OCI-LY7 (cell line): ENCODE measurements at regions not wholly inside any gene's neighbourhood (a gene's known extent, or its start where the extent isn't known, plus 50 kb on each side); places are given as distances from the start of the nearest gene placed in this dataset.

Experiments used
- EZH2phosphoT487 ChIP-seq: fragments of 200-600 bp; sonication (generic); IDR thresholded peaks from 2 replicates; pipeline ENCODE4 v1.6.1; 2018; ENCODE audit warnings: low read depth, borderline replicate concordance, mild to moderate bottlenecking, mixed run types, antibody characterized with exemption, low read length, moderate library complexity, mixed read lengths
- TF ChIP-seq, protein P1 (sequence below): fragments of 200-600 bp; sonication (generic); conservative IDR thresholded peaks from 2 replicates; pipeline ENCODE4 v1.5.1; 2014; ENCODE audit warnings: mild to moderate bottlenecking, antibody characterized with exemption, low read length, moderate library complexity, mixed read lengths

GRCh38 chr7:114109304-114109703, 190.5 kb upstream of the PPP1R3A start:
- TF ChIP-seq, protein P1, sequence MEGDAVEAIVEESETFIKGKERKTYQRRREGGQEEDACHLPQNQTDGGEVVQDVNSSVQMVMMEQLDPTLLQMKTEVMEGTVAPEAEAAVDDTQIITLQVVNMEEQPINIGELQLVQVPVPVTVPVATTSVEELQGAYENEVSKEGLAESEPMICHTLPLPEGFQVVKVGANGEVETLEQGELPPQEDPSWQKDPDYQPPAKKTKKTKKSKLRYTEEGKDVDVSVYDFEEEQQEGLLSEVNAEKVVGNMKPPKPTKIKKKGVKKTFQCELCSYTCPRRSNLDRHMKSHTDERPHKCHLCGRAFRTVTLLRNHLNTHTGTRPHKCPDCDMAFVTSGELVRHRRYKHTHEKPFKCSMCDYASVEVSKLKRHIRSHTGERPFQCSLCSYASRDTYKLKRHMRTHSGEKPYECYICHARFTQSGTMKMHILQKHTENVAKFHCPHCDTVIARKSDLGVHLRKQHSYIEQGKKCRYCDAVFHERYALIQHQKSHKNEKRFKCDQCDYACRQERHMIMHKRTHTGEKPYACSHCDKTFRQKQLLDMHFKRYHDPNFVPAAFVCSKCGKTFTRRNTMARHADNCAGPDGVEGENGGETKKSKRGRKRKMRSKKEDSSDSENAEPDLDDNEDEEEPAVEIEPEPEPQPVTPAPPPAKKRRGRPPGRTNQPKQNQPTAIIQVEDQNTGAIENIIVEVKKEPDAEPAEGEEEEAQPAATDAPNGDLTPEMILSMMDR: no peak
- TF ChIP-seq EZH2phosphoT487: no peak
